Right lobe of liver (tissue), 6 donors: ENCODE measurements at regions not wholly inside any gene's neighbourhood (a gene's known extent, or its start where the extent isn't known, plus 50 kb on each side); places are given as distances from the start of the nearest gene placed in this dataset.

Experiments
- ATAC-seq, 4 donors: fragments of 200-7000 bp; cut with Tn5 transposase; one replicate each; pipeline ENCODE4 v1.9.1; 2020; ENCODE audit warnings: mild to moderate bottlenecking in 4 of 4, moderate library complexity in 4 of 4
- DNase-seq, 3 donors: peaks; one replicate each; pipeline ENCODE4 v3.0.0-alpha.2; 2020
- H3K27ac ChIP-seq, 3 donors: fragments of 200-600 bp; one replicate each; pipeline ENCODE4 v1.8.0; 2022
- H3K27me3 ChIP-seq, 2 donors: fragments of 200-600 bp; one replicate each; pipeline ENCODE4 v1.8.0; 2022
- H3K36me3 ChIP-seq, 4 donors: fragments of 200-600 bp; sonication (generic) in 1 of 4; one replicate each; pipeline versions ENCODE4 v1.5.1 to v1.8.0; 2017 to 2022; ENCODE audit warnings: control low read depth in 1 of 4
- H3K4me1 ChIP-seq, 4 donors: fragments of 200-600 bp; sonication (generic) in 1 of 4; one replicate each; pipeline versions ENCODE4 v1.5.1 to v1.8.0; 2017 to 2022; ENCODE audit warnings: control low read depth in 1 of 4
- H3K4me3 ChIP-seq, 3 donors: fragments of 200-600 bp; one replicate each; pipeline ENCODE4 v1.8.0; 2022
- H3K9me3 ChIP-seq, 4 donors: fragments of 200-600 bp; sonication (generic) in 1 of 4; one replicate each; pipeline versions ENCODE4 v1.5.1 to v1.8.0; 2017 to 2022; ENCODE audit warnings: control low read depth in 1 of 4
- CTCF ChIP-seq, 4 donors: fragments of 200-600 bp in 3 of 4; fragments of 450-650 bp in 1 of 4; IDR thresholded peaks; one replicate each; pipeline versions ENCODE4 v1.5.1 to v1.8.0; 2016 to 2022; ENCODE audit warnings: antibody characterized with exemption in 4 of 4, mild to moderate bottlenecking in 2 of 4
- POLR2A ChIP-seq: fragments of 450-650 bp; IDR thresholded peaks from one replicate; pipeline ENCODE4 v1.6.1; 2017; ENCODE audit warnings: antibody characterized with exemption, mild to moderate bottlenecking
- WGBS: methylation state at CpG from one replicate; pipeline ENCODE4 v1.1.6; 2018; ENCODE audit warnings: low coverage, low lambda C conversion rate; ENCODE audit not compliant: insufficient coverage; ENCODE audit errors: missing lambda C conversion rate; 5-methylcytosine and 5-hydroxymethylcytosine counted together
- intact Hi-C, 2 donors: fragments of 100-400 bp; cut with DNase I; formaldehyde crosslinking; loops; one replicate each; pipeline versions ENCODE4 v1.11.2 to v1.14.1; 2022
- donor health status: DM: no; HTN: yes; CAD: no.
- donor health status: DM: no; HTN: no; CAD: no.
- donor health status: DM: no; HTN: no; CAD: no.
- donor health status: DM: no; HTN: yes; CAD: no.
- donor health status: DM: no; HTN: yes; CAD: no.

- Histone ChIP-seq H3K9me3 (no peaks in the 10 kb centered on the region), H3K36me3 (no peaks in the 10 kb centered on the region), H3K27me3 (no peaks in the 10 kb centered on the region), H3K4me3 (no peak overlapping the region), H3K4me1 (no peaks in the 10 kb centered on the region), H3K27ac (no peak overlapping the region)
- ATAC-seq (no peak), DNase-seq (no peak)
- intact Hi-C loops: no loop called here
- WGBS: 62% methylated on average over 13 of the region's 20 CpGs
- TF ChIP-seq POLR2A (no peak), CTCF (IDR thresholded peaks at IDR 0.05) (no peak)
These were observed 97.1 kb upstream of the IRS2 start for GRCh38 chr13:109883181-109884180.

- intact Hi-C loops: no loop called here
- H3K27me3 ChIP-seq: no peaks in the 10 kb centered on the region
- no peak for TF ChIP-seq CTCF (IDR thresholded peaks at IDR 0.05)
- TF ChIP-seq POLR2A: no peak
These were observed 95.7 kb upstream of the IRS2 start for GRCh38 chr13:109881961-109882558.

GRCh38 chr13:109881347-109881725 lies 95.0 kb upstream of the IRS2 start:
- Histone ChIP-seq H3K27me3 (no peaks in the 10 kb centered on the region), H3K27ac (no peak overlapping the region), H3K9me3 (no peaks in the 10 kb centered on the region), H3K4me1 (no peaks in the 10 kb centered on the region), H3K4me3 (no peak overlapping the region), H3K36me3 (no peaks in the 10 kb centered on the region)
- ATAC-seq (no peak), DNase-seq (no peak)
- intact Hi-C loops: no loop called here
- TF ChIP-seq CTCF (IDR thresholded peaks at IDR 0.05) (no peak), POLR2A (no peak)
- 85% methylated on average over 7 of the region's 14 CpGs for WGBS

More at GRCh38 chr13:109881961-109882558, 95.7 kb upstream of the IRS2 start:
- Histone ChIP-seq H3K4me3 (no peak overlapping the region), H3K27ac (no peak overlapping the region), H3K36me3 (no peaks in the 10 kb centered on the region), H3K9me3 (no peaks in the 10 kb centered on the region), H3K4me1 (no peaks in the 10 kb centered on the region)
- DNase-seq (no peak), ATAC-seq (no peak)
- WGBS: 84% methylated on average over 6 of the region's 14 CpGs

- Histone ChIP-seq H3K27me3 (no peaks in the 10 kb centered on the region), H3K9me3 (no peaks in the 10 kb centered on the region), H3K36me3 (no peaks in the 10 kb centered on the region), H3K27ac (no peak overlapping the region), H3K4me1 (no peaks in the 10 kb centered on the region), H3K4me3 (no peak overlapping the region)
- DNase-seq: no peak
- TF ChIP-seq CTCF (IDR thresholded peaks at IDR 0.05): no peak
- no peak for TF ChIP-seq POLR2A
- intact Hi-C loops: no loop called here
- no peak for ATAC-seq
- WGBS: 81% methylated on average over 14 of the region's 35 CpGs
These were observed 94.3 kb upstream of the IRS2 start for GRCh38 chr13:109880371-109881346.
